ENCODE measurements at regions not wholly inside any gene's neighbourhood (a gene's known extent, or its start where the extent isn't known, plus 50 kb on each side); places are given as distances from the start of the nearest gene placed in this dataset.

- no peak overlapping the region for H3K4me3 ChIP-seq
- intact Hi-C loops (cut with DNase I; ENCODE audit: low total_unique reads), result no loop called here
- no peaks in the 10 kb centered on the region for H3K9me3 ChIP-seq
- DNase-seq, result no peak
- H3K27ac ChIP-seq, result no peak overlapping the region
- H3K27me3 ChIP-seq, result peaks cover 0 to 11% of the 10 kb centered on the region in 2 donors
- no peaks in the 10 kb centered on the region for H3K36me3 ChIP-seq
- TF ChIP-seq CTCF (IDR thresholded peaks at IDR 0.05), result no peak
- H3K4me1 ChIP-seq, result no peaks in the 10 kb centered on the region
These were observed 249.4 kb upstream of the AJAP1 start for GRCh38 chr1:4404854-4405590.

GRCh38 chr1:4407851-4408250 is 246.6 kb upstream of the AJAP1 start:
- no peak for TF ChIP-seq CTCF (IDR thresholded peaks at IDR 0.05)
- H3K9me3 ChIP-seq, result no peaks in the 10 kb centered on the region
- no peak overlapping the region for H3K27ac ChIP-seq
- DNase-seq, result no peak
- no peaks in the 10 kb centered on the region for H3K4me1 ChIP-seq
- H3K4me3 ChIP-seq, result no peak overlapping the region
- no peaks in the 10 kb centered on the region for H3K36me3 ChIP-seq
- intact Hi-C loops (cut with DNase I; ENCODE audit: low total_unique reads), result no loop called here
- peaks cover 0 to 7% of the 10 kb centered on the region in 2 donors for H3K27me3 ChIP-seq

- Histone ChIP-seq H3K27ac (no peak overlapping the region), H3K27me3 (peaks cover 0 to 7% of the 10 kb centered on the region in 2 donors), H3K9me3 (peaks cover 0 to under 1% (median 0%) of the 10 kb centered on the region in 3 donors), H3K36me3 (no peaks in the 10 kb centered on the region), H3K4me3 (no peak overlapping the region), H3K4me1 (no peaks in the 10 kb centered on the region)
- intact Hi-C loops (cut with DNase I; ENCODE audit: low total_unique reads), result no loop called here
- no peak for DNase-seq
- no peak for TF ChIP-seq CTCF (IDR thresholded peaks at IDR 0.05)
These were observed 246.0 kb upstream of the AJAP1 start for GRCh38 chr1:4408380-4408779.

- H3K4me3 ChIP-seq, result no peak overlapping the region
- peaks cover 0 to 13% (median 0%) of the 10 kb centered on the region in 3 donors for H3K9me3 ChIP-seq
- H3K36me3 ChIP-seq, result no peaks in the 10 kb centered on the region
- H3K27me3 ChIP-seq, result no peaks in the 10 kb centered on the region
- TF ChIP-seq CTCF (IDR thresholded peaks at IDR 0.05), result no peak
- no peaks in the 10 kb centered on the region for H3K4me1 ChIP-seq
- H3K27ac ChIP-seq, result no peak overlapping the region
- intact Hi-C loops (cut with DNase I; ENCODE audit: low total_unique reads), result no loop called here
- no peak for DNase-seq
These were observed 242.5 kb upstream of the AJAP1 start for GRCh38 chr1:4411862-4412261.

GRCh38 chr1:4415476-4415875 is 238.9 kb upstream of the AJAP1 start:
- no peak for TF ChIP-seq CTCF (IDR thresholded peaks at IDR 0.05)
- DNase-seq, result no peak
- intact Hi-C loops (cut with DNase I; ENCODE audit: low total_unique reads), result no loop called here
- Histone ChIP-seq H3K4me1 (no peaks in the 10 kb centered on the region), H3K36me3 (no peaks in the 10 kb centered on the region), H3K27ac (no peak overlapping the region), H3K4me3 (no peak overlapping the region), H3K9me3 (peaks cover 0 to 18% (median 7%) of the 10 kb centered on the region in 3 donors), H3K27me3 (no peaks in the 10 kb centered on the region)

Measured in tibial artery (tissue), 4 donors.